ENCODE measurements at regions not wholly inside any gene's neighbourhood (a gene's known extent, or its start where the extent isn't known, plus 50 kb on each side); places are given as distances from the start of the nearest gene placed in this dataset.
"Not testable (repeated sequence)": the region's sequence is repeated elsewhere in the genome, so short reads cannot be mapped to it uniquely, and the experiment has no call there.

DNA sequence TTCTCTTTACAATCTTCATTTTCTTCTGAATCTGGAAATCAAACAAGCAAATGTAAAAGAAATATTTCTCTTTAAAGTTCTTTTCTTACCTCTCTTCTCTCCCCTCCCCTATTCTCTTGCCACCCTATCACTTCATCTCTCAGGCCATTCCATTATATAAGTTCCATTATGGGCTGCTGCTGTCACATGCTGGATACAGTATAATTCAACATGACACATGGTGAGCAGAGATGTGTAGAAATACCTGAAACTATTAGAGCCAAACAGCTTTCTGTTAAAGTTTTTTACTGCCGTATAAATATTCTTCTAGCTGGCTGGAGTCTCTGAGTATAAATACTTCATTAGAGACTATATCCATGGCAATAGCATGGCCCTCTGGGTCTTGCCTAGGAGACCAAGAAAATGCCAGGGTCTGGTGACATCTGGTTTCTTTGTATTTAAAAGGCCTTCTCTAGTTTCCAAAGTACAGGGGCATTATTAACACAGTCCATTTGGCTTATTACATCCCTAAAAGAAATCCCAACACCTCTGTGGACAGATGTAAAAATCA lies 139.6 kb downstream of the TFAP2B start:
- DNase-seq = no peak
- intact Hi-C loops (cut with DNase I) = no loop called here

DNA sequence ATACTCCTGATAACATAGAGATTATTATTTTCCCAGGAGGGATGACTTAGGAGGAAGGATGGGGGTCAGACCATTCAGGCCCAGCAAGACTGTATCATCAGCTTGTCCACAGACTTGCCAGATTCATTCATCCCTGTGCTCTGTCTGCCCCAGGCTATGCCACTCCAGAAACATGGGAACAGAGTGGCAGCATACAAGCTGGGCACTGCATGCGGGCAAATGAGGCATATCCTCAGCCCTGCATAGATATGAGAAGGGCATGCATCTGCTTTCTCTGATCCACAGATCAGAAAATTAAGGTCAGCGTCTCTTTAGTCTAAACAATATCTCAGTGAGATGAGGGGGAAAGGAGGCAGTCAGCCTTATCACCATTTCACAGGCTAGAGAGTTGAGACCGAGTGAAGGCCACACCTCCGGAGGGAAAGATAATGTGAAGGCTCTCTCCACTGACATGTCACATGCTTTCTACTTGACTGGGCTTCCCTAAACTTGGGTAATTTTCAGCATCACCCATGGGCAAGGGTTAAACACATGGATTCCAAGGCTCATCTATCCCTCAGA lies 140.5 kb downstream of the TFAP2B start:
- intact Hi-C loops (cut with DNase I) = no loop called here
- DNase-seq = no peak

DNA sequence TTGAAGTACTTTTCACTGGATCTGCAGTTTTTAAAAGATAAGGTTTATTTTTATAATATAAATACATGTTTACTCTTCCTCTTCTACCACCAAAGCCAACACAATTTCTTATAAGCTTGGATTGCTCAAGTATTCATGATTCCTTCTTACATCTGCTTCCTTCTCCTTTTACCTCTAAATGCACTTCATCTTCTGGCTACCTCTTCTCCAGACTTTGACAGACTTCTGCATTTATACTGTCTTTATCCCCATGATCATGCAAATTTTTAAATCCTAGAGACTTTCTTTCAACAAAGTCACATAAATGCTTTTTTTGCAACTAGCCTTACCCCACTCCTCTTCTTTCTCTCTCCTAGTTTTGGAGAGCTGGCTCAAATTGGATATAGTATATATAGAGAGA lies 142.9 kb downstream of the TFAP2B start:
- DNase-seq = no peak
- intact Hi-C loops (cut with DNase I) = no loop called here

DNA sequence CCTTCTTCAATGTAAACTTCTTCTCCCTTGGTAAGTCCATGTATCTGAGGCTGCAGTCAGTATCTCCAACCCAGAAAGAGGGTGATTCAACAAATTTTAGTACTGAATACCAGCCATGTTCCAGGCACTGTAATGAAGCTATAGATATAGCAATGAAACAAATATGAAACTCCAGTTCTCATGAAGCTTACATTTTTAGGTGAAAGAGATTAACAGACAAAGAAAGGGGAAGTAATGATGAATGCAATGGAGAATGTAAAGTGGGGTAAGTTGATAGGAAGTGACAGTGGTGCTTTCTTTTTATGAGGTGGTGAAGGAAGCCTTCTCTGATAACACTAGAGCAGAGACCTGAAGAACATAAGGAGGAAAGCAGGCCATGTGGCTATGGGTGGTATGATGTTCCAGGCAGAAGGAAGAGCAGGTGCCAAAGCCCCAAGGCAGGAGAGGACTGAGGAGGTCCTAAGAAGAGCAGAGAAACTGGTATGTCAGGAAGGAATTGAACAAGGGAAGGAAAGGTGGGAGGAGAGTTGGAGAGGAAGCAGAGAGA lies 143.6 kb downstream of the TFAP2B start:
- intact Hi-C loops (cut with DNase I) = no loop called here
- no peak for DNase-seq

DNA sequence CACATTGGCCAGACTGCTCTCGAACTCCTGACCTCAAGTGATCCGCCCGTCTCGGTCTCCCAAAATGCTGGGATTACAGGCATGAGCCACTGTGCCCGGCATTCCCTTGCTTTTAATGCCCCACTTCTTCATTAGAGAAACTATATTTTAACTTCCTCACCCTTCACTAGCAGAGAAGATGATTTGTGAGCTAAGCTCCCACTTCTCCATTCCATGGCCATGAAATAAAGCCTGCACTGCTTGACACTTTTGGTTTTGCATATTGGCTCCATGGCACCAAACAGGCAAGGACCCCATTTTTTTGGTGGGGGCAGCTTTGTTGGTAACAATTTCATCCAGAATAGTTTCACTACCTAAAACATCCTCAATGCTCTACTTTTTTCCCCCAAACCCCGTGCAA lies 145.3 kb downstream of the TFAP2B start:
- DNase-seq = no peak
- intact Hi-C loops (cut with DNase I) = no loop called here

DNA sequence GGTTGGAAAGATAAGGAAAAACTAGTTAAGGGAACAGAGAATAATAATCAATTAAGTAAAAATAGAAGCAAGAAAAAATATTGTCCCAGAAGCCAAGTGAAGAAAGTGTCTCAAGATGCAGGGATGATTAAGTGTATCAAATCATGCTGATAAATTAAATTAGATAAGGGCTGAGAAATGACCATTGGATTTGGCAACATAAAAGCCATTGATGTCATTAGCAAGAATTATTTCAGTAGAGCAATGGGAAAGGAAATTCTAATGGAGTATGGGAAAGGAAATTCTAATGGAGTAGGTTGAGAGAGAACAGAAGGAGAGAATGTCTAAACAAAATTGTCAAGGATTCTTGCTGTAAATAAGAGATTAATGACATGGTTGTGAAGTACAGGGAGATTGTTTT lies 146.8 kb downstream of the TFAP2B start:
- intact Hi-C loops (cut with DNase I) = no loop called here
- no peak for DNase-seq

DNA sequence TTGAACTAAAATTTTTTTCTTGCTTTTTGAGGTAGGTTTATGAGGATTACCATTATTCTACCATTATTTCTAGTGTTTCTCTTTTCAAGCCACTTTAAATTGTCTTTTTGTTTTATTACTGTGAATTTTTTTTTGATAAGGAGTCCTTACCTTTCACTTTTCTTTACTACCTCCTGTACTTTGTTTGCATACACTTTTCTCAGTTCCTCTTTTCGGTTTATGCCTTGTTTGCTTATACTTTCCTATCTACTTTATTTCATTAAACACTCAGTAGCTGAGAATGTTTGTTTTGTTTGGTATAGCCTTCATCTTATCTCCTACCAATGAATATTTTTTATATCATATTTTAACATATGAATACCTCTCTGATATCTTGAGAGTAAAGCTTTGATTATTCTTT lies 147.9 kb downstream of the TFAP2B start:
- intact Hi-C loops (cut with DNase I) = no loop called here
- DNase-seq = no peak

DNA sequence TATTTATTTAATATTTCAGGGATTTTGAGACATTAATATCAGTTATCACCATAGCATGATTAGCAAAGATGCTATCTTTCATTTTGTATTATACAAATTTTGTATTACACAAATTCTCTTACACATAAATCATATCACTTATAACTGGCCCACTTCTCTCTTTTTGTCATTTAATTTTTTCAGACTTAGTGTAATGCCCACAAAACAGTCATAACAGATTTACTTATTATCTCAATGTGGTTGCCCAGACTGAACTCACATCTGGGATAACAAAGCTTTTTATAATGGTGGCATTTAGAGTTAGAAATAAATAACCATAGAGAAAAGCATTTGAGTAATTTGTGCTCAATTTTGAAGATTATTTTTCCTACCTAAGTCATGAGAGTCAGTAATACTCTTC lies 148.3 kb downstream of the TFAP2B start:
- intact Hi-C loops (cut with DNase I) = no loop called here
- no peak for DNase-seq

DNA sequence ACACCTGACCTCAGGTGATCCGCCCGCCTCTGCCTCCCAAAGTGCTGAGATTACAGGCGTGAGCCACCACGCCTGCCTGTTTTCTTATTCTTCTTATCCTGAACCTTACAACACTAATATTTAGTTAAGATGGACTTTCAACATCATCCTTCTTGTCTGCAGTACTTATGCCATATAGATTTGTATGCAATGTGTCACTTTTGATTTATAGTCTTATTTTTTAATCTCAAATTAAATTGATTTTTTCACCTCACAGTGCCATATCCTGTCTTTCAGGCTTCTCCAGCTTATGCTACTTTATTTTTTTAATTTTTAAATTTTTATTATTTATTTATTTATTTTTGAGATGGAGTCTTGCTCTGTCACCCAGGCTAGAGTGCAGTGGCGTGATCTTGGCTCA lies 149.6 kb downstream of the TFAP2B start:
- intact Hi-C loops (cut with DNase I); DNase-seq: not testable (repeated sequence)

DNA sequence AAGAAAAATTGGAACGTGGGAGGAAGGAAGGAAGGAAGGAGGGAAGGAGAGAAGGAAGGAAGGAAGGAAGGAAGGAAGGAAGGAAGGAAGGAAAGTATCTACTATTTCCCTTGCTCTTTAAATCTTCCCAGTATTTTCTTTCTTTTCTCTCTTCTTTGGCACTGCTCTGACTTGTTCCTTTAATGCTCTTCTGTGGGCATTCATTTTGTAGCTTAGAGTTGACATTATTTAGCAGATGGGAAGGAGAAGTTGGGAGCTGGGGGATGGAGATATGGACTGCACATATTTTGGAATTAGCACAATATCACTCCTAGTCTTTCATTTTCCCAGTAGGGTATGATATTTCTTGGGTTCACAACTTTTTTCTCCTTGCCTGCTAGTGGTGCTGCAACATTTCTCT lies 152.2 kb downstream of the TFAP2B start:
- intact Hi-C loops (cut with DNase I) = no loop called here
- DNase-seq = no peak

DNA sequence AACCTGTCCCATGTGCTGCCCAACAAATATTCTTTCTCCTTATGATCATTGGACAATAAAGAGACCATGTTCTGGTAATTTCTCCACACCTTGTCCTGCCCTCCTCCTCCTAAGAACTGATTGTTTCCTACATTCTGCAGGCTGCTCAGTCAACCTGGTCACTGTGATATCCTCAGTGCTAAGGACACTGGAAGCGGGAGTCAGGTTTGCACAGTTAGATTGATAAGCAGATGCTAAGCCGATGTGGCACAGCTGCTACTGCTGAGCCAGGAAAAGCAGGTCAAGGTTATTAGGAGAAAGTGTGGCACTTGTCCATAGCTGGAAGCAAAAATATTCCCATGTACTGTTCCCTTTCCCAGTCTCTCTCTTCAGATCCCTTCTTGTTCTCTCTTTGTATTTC lies 154.8 kb downstream of the TFAP2B start:
- no peak for DNase-seq
- intact Hi-C loops (cut with DNase I) = no loop called here

DNA sequence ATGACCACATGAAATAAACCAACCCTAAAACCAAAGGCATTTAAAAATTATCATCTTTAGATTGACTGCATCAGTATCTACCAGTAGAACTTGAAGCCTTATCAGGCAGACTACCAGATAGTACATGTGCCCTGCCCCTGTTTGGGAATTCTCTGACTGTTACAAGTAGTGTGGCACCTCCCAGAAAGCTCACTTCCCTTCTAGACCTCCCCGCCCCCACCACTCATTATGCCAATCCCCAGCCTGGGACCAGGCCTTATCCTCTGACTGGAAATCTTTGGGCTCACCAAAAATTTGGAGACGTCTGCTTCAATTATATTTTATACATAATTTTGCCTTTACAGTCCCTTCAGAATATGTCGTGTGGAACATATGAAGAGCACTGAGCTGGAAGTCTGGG lies 155.6 kb downstream of the TFAP2B start:
- intact Hi-C loops (cut with DNase I) = no loop called here

DNA sequence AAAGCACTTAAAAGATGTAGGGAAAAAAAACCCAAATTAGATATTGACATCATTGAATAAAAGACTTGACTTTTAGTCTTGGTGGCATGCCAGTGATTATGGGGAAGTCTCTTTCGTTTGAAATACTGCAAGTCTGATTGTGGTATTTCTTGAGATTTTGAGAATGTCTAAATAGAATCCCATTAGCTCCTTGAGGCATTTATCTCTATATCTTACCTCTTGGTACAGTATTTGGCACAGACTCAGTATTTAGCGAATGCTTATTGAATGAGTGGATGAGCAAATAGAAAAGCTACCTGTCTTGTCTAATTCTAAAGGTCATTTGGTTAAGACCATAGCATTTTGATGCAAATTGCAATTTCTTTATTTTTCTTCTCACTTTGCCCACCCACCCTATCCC lies 156.5 kb downstream of the TFAP2B start:
- DNase-seq = no peak
- intact Hi-C loops (cut with DNase I) = no loop called here

More for the DNA sequence above, 155.6 kb downstream of the TFAP2B start:
- DNase-seq = no peak

DNA sequence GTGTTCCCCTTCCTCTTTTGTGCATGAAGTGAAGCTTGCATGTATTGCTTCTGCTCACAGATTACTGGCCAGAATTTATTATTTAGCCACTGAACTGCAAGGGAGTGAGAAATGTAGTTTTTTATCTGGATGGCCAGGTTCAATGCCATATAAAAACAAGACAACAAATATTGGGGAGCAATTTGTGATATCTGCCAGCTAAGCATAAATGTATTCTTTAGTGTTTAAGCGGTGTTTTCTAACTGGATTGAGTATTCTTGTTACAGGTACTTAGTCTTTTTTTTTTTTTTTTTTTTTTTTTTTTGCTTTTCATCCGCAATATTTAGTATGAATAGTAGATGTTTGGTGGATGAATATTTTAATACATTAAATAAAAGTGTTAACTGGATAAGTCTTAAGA lies 158.2 kb downstream of the TFAP2B start:
- DNase-seq = no peak
- intact Hi-C loops (cut with DNase I) = no loop called here

DNA sequence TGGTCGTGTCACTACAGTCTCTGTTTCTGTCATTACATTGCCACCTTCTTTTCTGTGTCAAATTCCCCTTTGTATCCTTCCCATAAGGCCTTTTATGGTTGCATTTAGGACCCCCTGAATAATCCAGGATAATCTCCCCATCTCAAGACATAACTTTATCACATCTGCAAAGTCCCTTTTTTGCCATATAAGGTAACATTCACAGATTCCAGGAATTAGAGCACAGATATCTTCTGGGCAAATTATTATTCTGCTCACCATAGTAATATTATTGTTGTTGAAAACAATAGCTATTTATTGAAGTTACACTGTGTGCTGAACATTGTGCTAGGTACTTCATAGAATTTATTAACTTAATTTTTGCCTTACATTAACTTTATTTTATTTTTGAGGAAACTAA lies 159.1 kb downstream of the TFAP2B start:
- intact Hi-C loops (cut with DNase I) = no loop called here
- no peak for DNase-seq

DNA sequence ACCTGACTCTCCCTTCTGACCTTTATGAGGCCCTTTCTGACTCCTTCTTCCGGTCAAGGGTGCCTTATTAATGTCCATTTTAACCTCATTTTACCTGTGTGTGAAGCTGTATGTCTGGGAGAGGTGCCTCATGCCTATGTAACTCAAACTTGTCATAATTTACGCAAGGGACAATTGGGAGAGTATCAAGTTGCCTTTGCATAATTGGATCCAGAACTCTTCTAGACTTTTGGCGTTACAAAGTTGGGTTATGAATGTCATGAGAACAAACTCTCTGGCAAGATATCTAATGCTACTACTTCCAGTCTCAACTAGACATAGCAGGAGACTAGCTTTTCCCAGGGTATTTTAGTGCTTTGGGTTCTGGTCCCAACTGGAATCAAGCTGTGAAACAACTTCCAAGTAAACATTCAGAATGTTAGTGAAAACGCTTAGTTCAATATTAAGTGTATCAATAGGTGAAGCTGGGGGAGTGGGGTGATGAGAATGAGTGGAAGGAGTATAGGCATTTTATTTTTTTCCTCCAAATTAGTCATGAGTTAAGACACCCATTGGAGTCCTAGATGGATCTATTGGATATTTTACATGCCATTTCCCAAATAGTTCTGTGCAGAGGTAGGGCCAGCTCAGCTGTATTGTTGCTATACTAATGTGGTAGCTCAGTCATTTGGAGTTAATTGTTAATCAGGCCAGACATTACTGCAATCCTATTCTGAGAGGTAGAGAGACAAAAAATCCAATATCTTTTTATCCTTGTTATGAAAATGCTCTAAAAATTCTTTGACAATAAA lies 159.9 kb downstream of the TFAP2B start:
- intact Hi-C loops (cut with DNase I) = no loop called here
- DNase-seq = no peak

DNA sequence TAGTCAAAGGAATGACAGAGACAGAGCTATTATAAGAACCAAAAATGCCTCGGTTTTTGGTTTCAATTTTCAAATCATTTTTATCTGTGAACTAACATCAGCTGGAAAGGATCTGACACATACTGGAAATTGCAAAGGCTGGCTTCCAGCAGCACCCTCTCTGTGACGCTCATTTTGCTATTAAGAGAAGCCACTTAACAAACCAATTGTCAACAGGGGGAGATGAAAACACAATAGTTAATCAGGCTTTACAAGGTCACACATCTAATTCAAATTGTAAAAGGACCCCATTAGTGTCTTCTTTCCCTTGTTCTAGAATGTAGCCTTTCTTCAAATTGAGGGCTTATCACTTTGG lies 160.5 kb downstream of the TFAP2B start:
- intact Hi-C loops (cut with DNase I) = no loop called here
- no peak for DNase-seq

DNA sequence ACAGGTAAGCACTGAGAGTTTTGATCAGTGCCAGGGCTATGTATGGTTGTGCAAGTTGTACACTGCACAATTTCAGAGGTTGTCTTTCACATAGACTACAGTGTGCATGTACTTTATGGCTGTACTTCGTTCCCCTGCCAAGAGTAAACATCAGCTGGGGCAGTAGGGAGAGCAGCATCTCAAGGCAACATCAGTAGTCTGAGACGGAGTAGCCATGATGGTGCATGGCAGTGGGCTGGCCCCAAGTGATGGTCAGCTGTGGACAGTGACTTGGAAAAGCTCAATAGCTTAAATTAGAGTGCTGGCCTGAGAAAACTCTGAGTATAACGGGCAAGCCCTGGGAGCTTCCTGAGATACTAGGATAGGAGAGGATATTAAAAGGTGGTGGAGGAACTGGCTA lies 165.5 kb downstream of the TFAP2B start:
- intact Hi-C loops (cut with DNase I) = no loop called here
- DNase-seq = no peak

DNA sequence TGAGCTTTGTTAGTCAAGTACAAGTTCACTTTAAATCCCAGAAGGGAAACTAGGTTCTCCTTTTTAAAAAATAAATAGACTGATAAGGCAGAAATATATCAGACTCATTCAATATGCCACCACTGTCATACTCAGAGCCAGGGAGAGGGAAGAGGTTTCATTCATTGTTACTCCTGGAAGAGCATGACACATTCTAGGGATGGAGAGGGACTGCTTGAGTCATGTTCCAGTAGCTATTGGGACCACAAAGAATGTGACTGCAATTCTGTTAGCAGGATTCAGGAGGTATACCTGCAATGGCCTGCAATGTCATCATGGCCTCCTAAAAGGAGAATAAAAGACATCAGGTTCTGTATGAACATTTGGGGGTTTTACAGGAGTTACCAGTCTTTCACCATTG lies 167.6 kb downstream of the TFAP2B start:
- intact Hi-C loops (cut with DNase I) = no loop called here

DNA sequence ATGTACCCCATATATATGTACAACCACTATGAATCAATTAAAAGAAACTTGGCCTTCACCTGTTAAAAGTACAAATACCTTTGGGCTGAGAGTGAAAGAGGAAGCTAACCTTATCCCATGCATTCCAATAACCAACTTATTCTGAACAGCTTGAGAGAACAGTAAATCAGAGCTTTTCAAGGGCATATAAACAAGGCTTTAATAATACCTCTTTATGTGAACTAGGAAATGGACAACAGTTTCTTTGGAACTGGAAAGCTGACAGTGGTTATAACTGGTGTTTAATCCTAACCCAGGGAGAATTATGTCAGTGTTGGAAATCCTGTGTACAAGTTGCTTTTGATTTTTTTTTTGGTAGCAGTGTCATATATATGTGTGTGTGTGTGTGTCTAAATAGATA lies 170.5 kb downstream of the TFAP2B start:
- no peak for DNase-seq
- intact Hi-C loops (cut with DNase I) = no loop called here

More for the DNA sequence above, 167.6 kb downstream of the TFAP2B start:
- DNase-seq = no peak
